Endothelial cell of umbilical vein (primary cell): ENCODE measurements at regions not wholly inside any gene's neighbourhood (a gene's known extent, or its start where the extent isn't known, plus 50 kb on each side); places are given as distances from the start of the nearest gene placed in this dataset.

ENCODE experiments used
- BruUV-seq: library from RNA; stranded (reverse); fragments of 400-500 nt; replicated peaks from 2 replicates; lab custom pipeline; 2021; lab: Mats Ljungman, UMichigan
- CTCF ChIA-PET: fragments of 300-600, 350-600 bp; sonication (Branson Sonifier 250); formaldehyde crosslinking; loops from one replicate; lab custom pipeline; 2021; ENCODE audit warnings: antibody characterized with exemption, inconsistent platforms; lab: Charles Lee
- POLR2A ChIA-PET: fragments of 300-600, 350-600 bp; sonication (Branson Sonifier 250); formaldehyde crosslinking; loops from one replicate; lab custom pipeline; 2021; ENCODE audit warnings: antibody characterized with exemption, inconsistent platforms; lab: Charles Lee
- DNase-seq: peaks from one replicate; pipeline ENCODE4 v3.0.0-alpha.2; 2011; ENCODE audit warnings: low read depth, low spot score
- FAIRE-seq: peaks from 2 replicates; lab custom pipeline; 2011; peaks lifted over from hg19 to GRCh38; lab: Jason Lieb, UNC
- H2AFZ ChIP-seq: 2 replicates; pipeline ENCODE4 v1.6.0; 2012; ENCODE audit warnings: low read depth, low read length, control low read depth, inconsistent platforms
- H3K27ac ChIP-seq: 2 replicates; pipeline ENCODE4 v1.5.1; 2011; ENCODE audit warnings: low read depth, mild to moderate bottlenecking, control low read depth, low read length, moderate library complexity; ENCODE audit not compliant: insufficient read depth
- H3K27me3 ChIP-seq, 2 experiments: 2 replicates each; pipeline versions ENCODE4 v1.6.0 to v1.6.1; 2011; ENCODE audit warnings: low read length in 2 of 2, mixed read lengths in 1 of 2; ENCODE audit not compliant: control insufficient read depth in 2 of 2, insufficient read depth in 2 of 2
- H3K36me3 ChIP-seq, 2 experiments: 2 replicates in 1 of 2; 3 replicates in 1 of 2; pipeline ENCODE4 v1.5.1; 2011; ENCODE audit warnings: low read length in 2 of 2, mild to moderate bottlenecking in 1 of 2, moderate library complexity in 1 of 2; ENCODE audit not compliant: control insufficient read depth in 2 of 2, insufficient read depth in 2 of 2; ENCODE audit errors: extremely low read depth in 1 of 2
- H3K4me1 ChIP-seq: 3 replicates; pipeline ENCODE4 v1.5.1; 2011; ENCODE audit warnings: mild to moderate bottlenecking, low read length; ENCODE audit not compliant: control insufficient read depth, insufficient read depth; ENCODE audit errors: extremely low read depth
- H3K4me2 ChIP-seq: 2 replicates; pipeline ENCODE4 v1.6.1; 2011; ENCODE audit warnings: low read length, control low read depth, mixed read lengths; ENCODE audit not compliant: insufficient read depth
- H3K4me3 ChIP-seq, 3 experiments: fragments of 200-600 bp in 1 of 3; sonication (generic), shearing (Covaris generic) in 1 of 3; replicated peaks in 1 of 3; 2 replicates each; pipeline ENCODE4 v1.5.1; 2011 to 2016; ENCODE audit warnings: control low read depth in 3 of 3, low read length in 3 of 3, mild to moderate bottlenecking in 2 of 3, inconsistent platforms in 1 of 3, low read depth in 1 of 3, moderate library complexity in 1 of 3; ENCODE audit not compliant: insufficient read depth in 1 of 3
- H3K79me2 ChIP-seq: 2 replicates; pipeline ENCODE4 v1.6.0; 2012; ENCODE audit warnings: low read length, inconsistent platforms; ENCODE audit not compliant: control insufficient read depth, insufficient read depth
- H3K9ac ChIP-seq: replicated peaks from 2 replicates; pipeline ENCODE3; 2011; ENCODE audit warnings: low read length, control low read depth; ENCODE audit not compliant: insufficient read depth; ENCODE audit errors: extremely low read depth
- H3K9me1 ChIP-seq: replicated peaks from 3 replicates; pipeline ENCODE4 v1.6.0; 2011; ENCODE audit warnings: mild to moderate bottlenecking, low read length; ENCODE audit not compliant: control insufficient read depth, insufficient read depth; ENCODE audit errors: extremely low read depth
- H3K9me3 ChIP-seq: replicated peaks from 2 replicates; pipeline ENCODE4 v1.5.1; 2012; ENCODE audit warnings: low read length, inconsistent platforms; ENCODE audit not compliant: control insufficient read depth, insufficient read depth
- H4K20me1 ChIP-seq: replicated peaks from 2 replicates; pipeline ENCODE3; 2011; ENCODE audit warnings: mild to moderate bottlenecking, low read length; ENCODE audit not compliant: control insufficient read depth, insufficient read depth; ENCODE audit errors: extremely low read depth
- EZH2 ChIP-seq: IDR thresholded peaks from 2 replicates; pipeline ENCODE4 v1.6.1; 2012; ENCODE audit warnings: borderline replicate concordance, low read depth, mild to moderate bottlenecking, moderate library complexity, low read length, inconsistent platforms; ENCODE audit not compliant: severe bottlenecking
- FOS ChIP-seq: IDR thresholded peaks from 2 replicates; pipeline ENCODE4 v1.6.1; 2011; ENCODE audit warnings: mild to moderate bottlenecking, low read length, moderate library complexity, borderline replicate concordance; ENCODE audit not compliant: insufficient read depth
- GATA2 ChIP-seq: IDR thresholded peaks from 2 replicates; pipeline ENCODE4 v1.7.0; 2011; ENCODE audit warnings: low read depth, mild to moderate bottlenecking, moderate library complexity, mixed read lengths, low read length; ENCODE audit not compliant: insufficient read length, insufficient read depth
- JUN ChIP-seq: IDR thresholded peaks from 2 replicates; pipeline ENCODE4 v1.6.1; 2011; ENCODE audit warnings: borderline replicate concordance, low read depth; ENCODE audit not compliant: insufficient read length, insufficient read depth
- MYC ChIP-seq: IDR thresholded peaks from one replicate; pipeline ENCODE4 v1.6.1; 2011; ENCODE audit warnings: mild to moderate bottlenecking, low read depth, low read length
- POLR2A ChIP-seq: IDR thresholded peaks from 2 replicates; pipeline ENCODE4 v1.6.1; 2012; ENCODE audit warnings: low read depth, mild to moderate bottlenecking, control low read depth, low read length
- POLR2AphosphoS5 ChIP-seq: IDR thresholded peaks from 2 replicates; pipeline ENCODE4 v1.6.1; 2012; ENCODE audit warnings: low read depth, mild to moderate bottlenecking, control low read depth, low read length, moderate library complexity; ENCODE audit not compliant: insufficient read depth
- dilution Hi-C: fragments of 300-500 bp; cut with MboI; formaldehyde crosslinking; loops from one replicate; pipeline ENCODE4 v1.15.0; 2019; ENCODE audit warnings: low sequenced_read_pairs; ENCODE audit not compliant: extremely low pct_ligation_motif_present
- intact Hi-C: fragments of 100-400 bp; cut with micrococcal nuclease; formaldehyde crosslinking; loops from one replicate; pipeline ENCODE4 v1.10.0; 2022
- TF ChIP-seq, protein P1 (sequence below), 2 donors: IDR thresholded peaks; 1 replicate in 1 of 2; 2 replicates in 1 of 2; pipeline ENCODE4 v1.5.1; 2011; ENCODE audit warnings: low read length in 2 of 2, mild to moderate bottlenecking in 2 of 2, moderate library complexity in 2 of 2, control low read depth in 1 of 2, inconsistent platforms in 1 of 2, low read depth in 1 of 2; ENCODE audit not compliant: insufficient read depth in 1 of 2; ENCODE audit errors: extremely low read depth in 1 of 2
- TF ChIP-seq, protein P2 (sequence below): IDR thresholded peaks from 2 replicates; pipeline ENCODE4 v1.6.1; 2011; ENCODE audit not compliant: insufficient read depth, insufficient read length

DNA sequence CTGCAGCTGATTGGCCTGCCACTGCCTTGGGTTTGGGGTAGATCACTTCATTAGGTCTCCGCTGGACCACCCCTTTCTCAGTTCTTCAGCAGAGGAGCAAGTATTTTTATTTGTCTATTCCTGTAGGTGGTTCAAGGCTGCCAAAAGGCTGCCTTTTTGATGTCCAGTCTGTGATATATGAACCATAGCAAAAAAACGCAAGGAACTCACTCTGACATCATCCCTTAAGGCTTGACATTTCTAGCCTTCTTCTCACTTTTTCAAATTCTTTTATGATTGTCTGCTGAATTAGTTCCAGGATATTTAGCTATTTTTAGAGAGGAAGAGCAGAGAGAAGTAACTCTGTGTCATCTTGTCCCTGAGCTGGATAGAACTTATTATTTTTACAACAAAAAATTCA, 269.2 kb downstream of the BAMBI start:
- no peaks in the 10 kb centered on the region for H3K79me2 ChIP-seq
- no peaks in the 10 kb centered on the region for H3K9me1 ChIP-seq
- no peaks in the 10 kb centered on the region for H3K36me3 ChIP-seq
- H3K4me3 ChIP-seq = no peak overlapping the region
- no peak overlapping the region for H3K9ac ChIP-seq
- no peak overlapping the region for H3K4me2 ChIP-seq
- CTCF ChIA-PET = interaction anchor here (0.6 to 2.1 kb wide), 4 partner anchors 23 to 283 kb away, joined by 3 to 5 read pairs (median 3); partner anchors contain the start of gene BAMBI
- FAIRE-seq (no peak), DNase-seq (no peak)
- TF ChIP-seq FOS (no peak), POLR2AphosphoS5 (no peak), JUN (no peak), MYC (no peak)
- TF ChIP-seq, protein P1, sequence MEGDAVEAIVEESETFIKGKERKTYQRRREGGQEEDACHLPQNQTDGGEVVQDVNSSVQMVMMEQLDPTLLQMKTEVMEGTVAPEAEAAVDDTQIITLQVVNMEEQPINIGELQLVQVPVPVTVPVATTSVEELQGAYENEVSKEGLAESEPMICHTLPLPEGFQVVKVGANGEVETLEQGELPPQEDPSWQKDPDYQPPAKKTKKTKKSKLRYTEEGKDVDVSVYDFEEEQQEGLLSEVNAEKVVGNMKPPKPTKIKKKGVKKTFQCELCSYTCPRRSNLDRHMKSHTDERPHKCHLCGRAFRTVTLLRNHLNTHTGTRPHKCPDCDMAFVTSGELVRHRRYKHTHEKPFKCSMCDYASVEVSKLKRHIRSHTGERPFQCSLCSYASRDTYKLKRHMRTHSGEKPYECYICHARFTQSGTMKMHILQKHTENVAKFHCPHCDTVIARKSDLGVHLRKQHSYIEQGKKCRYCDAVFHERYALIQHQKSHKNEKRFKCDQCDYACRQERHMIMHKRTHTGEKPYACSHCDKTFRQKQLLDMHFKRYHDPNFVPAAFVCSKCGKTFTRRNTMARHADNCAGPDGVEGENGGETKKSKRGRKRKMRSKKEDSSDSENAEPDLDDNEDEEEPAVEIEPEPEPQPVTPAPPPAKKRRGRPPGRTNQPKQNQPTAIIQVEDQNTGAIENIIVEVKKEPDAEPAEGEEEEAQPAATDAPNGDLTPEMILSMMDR (IDR thresholded peaks at IDR 0.05; ENCODE audit: extremely low read depth in 1 of 2, insufficient read depth in 1 of 2, low read depth in 1 of 2, low read length in 2 of 2) = no peak
- H3K27ac ChIP-seq = no peak overlapping the region
- POLR2A ChIA-PET = no interaction called here
- H3K4me1 ChIP-seq = no peaks in the 10 kb centered on the region
- H3K9me3 ChIP-seq = no peaks in the 10 kb centered on the region
- no TSS peak for BruUV-seq
- peaks cover 3 to 6% of the 10 kb centered on the region in 2 experiments for H3K27me3 ChIP-seq
- intact Hi-C loops (no loop called here), dilution Hi-C loops (no loop called here)
- H4K20me1 ChIP-seq = no peaks in the 10 kb centered on the region
- H2AFZ ChIP-seq = no peak overlapping the region

DNA sequence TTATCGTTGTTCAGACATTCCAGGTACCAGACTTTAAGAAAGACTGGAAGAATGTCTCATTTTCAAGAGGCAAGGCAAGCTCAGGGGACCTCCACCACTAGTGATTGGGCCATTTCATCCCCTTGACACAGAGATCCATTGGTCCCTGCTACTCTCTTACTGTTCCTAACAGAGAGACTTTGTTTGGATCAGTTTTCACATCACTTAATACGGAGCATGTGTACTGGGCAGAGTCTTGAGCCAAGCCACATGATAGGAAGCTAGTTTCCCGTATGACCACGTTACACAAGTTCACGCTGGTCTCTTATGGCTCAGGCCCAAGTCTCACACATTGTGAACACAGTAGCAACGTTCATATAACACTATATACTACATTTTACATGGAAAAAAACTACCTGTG, 269.9 kb downstream of the BAMBI start:
- H3K36me3 ChIP-seq = no peaks in the 10 kb centered on the region
- no peaks in the 10 kb centered on the region for H3K79me2 ChIP-seq
- no peak overlapping the region for H3K9ac ChIP-seq
- CTCF ChIA-PET = interaction anchor here (0.7 to 2.1 kb wide), 4 partner anchors 22 to 284 kb away, joined by 3 to 5 read pairs (median 3); partner anchors contain the start of gene BAMBI
- DNase-seq (peak; percentile 9), FAIRE-seq (no peak)
- no TSS peak for BruUV-seq
- H3K4me1 ChIP-seq = no peaks in the 10 kb centered on the region
- H2AFZ ChIP-seq = no peak overlapping the region
- no peak overlapping the region for H3K4me2 ChIP-seq
- POLR2A ChIA-PET = no interaction called here
- H4K20me1 ChIP-seq = no peaks in the 10 kb centered on the region
- no peaks in the 10 kb centered on the region for H3K9me1 ChIP-seq
- H3K27ac ChIP-seq = no peak overlapping the region
- H3K4me3 ChIP-seq = no peak overlapping the region
- no peaks in the 10 kb centered on the region for H3K9me3 ChIP-seq
- peaks cover 3 to 11% of the 10 kb centered on the region in 2 experiments for H3K27me3 ChIP-seq
- dilution Hi-C loops = no loop called here
- intact Hi-C loops = no loop called here
- TF ChIP-seq MYC (no peak), GATA2 (no peak), EZH2 (no peak), POLR2AphosphoS5 (no peak), POLR2A (no peak), FOS (no peak), JUN (no peak)
- TF ChIP-seq, protein P1 (IDR thresholded peaks at IDR 0.05; ENCODE audit: extremely low read depth in 1 of 2, insufficient read depth in 1 of 2, low read depth in 1 of 2, low read length in 2 of 2) = no peak
- TF ChIP-seq, protein P2, sequence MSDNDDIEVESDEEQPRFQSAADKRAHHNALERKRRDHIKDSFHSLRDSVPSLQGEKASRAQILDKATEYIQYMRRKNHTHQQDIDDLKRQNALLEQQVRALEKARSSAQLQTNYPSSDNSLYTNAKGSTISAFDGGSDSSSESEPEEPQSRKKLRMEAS = no peak
